HepG2 (cell line): ENCODE measurements at regions not wholly inside any gene's neighbourhood (a gene's known extent, or its start where the extent isn't known, plus 50 kb on each side); places are given as distances from the start of the nearest gene placed in this dataset.

ENCODE experiments used
- ATAC-seq: fragments of 200-7000 bp; cut with Tn5 transposase; 3 replicates; pipeline ENCODE4 v1.9.1; 2020; ENCODE audit warnings: mild to moderate bottlenecking, moderate library complexity
- BruUV-seq: library from RNA; stranded (reverse); fragments of 400-500 nt; replicated peaks from 2 replicates; lab custom pipeline; 2021; lab: Mats Ljungman, UMichigan
- CTCF ChIA-PET: fragments of 300-600 bp; formaldehyde crosslinking; extraction: SDS; loops from one replicate; lab custom pipeline; 2021; ENCODE audit warnings: low total read pairs, inconsistent platforms, low intra/inter-chr PET ratio; lab: Yijun Ruan, JAX
- POLR2A ChIA-PET: fragments of 350-600 bp; sonication (Branson Sonifier 250); formaldehyde crosslinking; loops from one replicate; lab custom pipeline; 2020; ENCODE audit warnings: antibody characterized with exemption, inconsistent platforms; lab: Yijun Ruan, JAX
- DNase-seq: peaks from one replicate; pipeline ENCODE4 v3.0.0-alpha.2; 2015; ENCODE audit warnings: low spot score
- FAIRE-seq: peaks from 3 replicates; lab custom pipeline; 2011; peaks lifted over from hg19 to GRCh38; lab: Jason Lieb, UNC
- H2AFZ ChIP-seq: one replicate; pipeline ENCODE4 v1.6.1; 2011; ENCODE audit warnings: low read length, inconsistent platforms
- H3K27ac ChIP-seq: fragments of 300-600 bp; 3 replicates; pipeline ENCODE4 v1.8.0; 2011; ENCODE audit warnings: mixed run types, mild to moderate bottlenecking, mixed read lengths, low read length, inconsistent platforms; ENCODE audit not compliant: insufficient read depth; ENCODE audit errors: extremely low read length
- H3K27me3 ChIP-seq, 2 experiments: fragments of 200-600 bp in 1 of 2; 2 replicates in 1 of 2; 3 replicates in 1 of 2; pipeline versions ENCODE4 v1.6.0 to v1.8.0; 2011; ENCODE audit warnings: low read length in 2 of 2, mild to moderate bottlenecking in 2 of 2, moderate library complexity in 2 of 2, inconsistent platforms in 1 of 2; ENCODE audit not compliant: insufficient read depth in 2 of 2, control insufficient read depth in 1 of 2
- H3K36me3 ChIP-seq, 2 experiments: fragments of 200-600 bp in 1 of 2; replicated peaks in 1 of 2; 2 replicates in 1 of 2; 3 replicates in 1 of 2; pipeline versions ENCODE4 v1.5.1 to v1.8.0; 2011; ENCODE audit warnings: low read length in 2 of 2, inconsistent platforms in 1 of 2; ENCODE audit not compliant: insufficient read depth in 2 of 2, control insufficient read depth in 1 of 2
- H3K4me1 ChIP-seq: 2 replicates; pipeline ENCODE4 v1.5.1; 2012; ENCODE audit warnings: low read length, inconsistent platforms; ENCODE audit not compliant: insufficient read depth
- H3K4me2 ChIP-seq: 2 replicates; pipeline ENCODE4 v1.6.0; 2011; ENCODE audit warnings: low read depth, low read length, inconsistent platforms
- H3K4me3 ChIP-seq, 3 experiments: fragments of 200-600 bp in 1 of 3; sonication (generic), shearing (Covaris generic) in 1 of 3; replicated peaks in 1 of 3; 2 replicates each; pipeline ENCODE4 v1.5.1; 2011 to 2016; ENCODE audit warnings: low read length in 3 of 3, inconsistent platforms in 2 of 3, low read depth in 2 of 3, mild to moderate bottlenecking in 2 of 3, control low read depth in 1 of 3, mixed read lengths in 1 of 3; ENCODE audit not compliant: insufficient read depth in 1 of 3
- H3K79me2 ChIP-seq: one replicate; pipeline ENCODE4 v1.6.1; 2011; ENCODE audit warnings: low read length, inconsistent platforms; ENCODE audit not compliant: insufficient read depth
- H3K9ac ChIP-seq: 2 replicates; pipeline ENCODE4 v1.6.0; 2011; ENCODE audit warnings: mild to moderate bottlenecking, low read depth, low read length, inconsistent platforms; ENCODE audit not compliant: insufficient read depth
- H3K9me3 ChIP-seq: 2 replicates; pipeline ENCODE4 v1.5.1; 2012; ENCODE audit warnings: mild to moderate bottlenecking, low read length
- H4K20me1 ChIP-seq: 2 replicates; pipeline ENCODE4 v1.6.0; 2011; ENCODE audit warnings: inconsistent platforms, mild to moderate bottlenecking, low read length, moderate library complexity; ENCODE audit not compliant: insufficient read depth
- ADNP ChIP-seq: sonication (generic); formaldehyde crosslinking; IDR thresholded peaks from 2 replicates; pipeline ENCODE4 v1.4.0; 2020; ENCODE audit warnings: missing genetic modification reagents
- HNRNPK ChIP-seq: fragments of 200-400 bp; formaldehyde crosslinking; IDR thresholded peaks from 2 replicates; pipeline ENCODE4 v1.6.1; 2018; ENCODE audit warnings: low read length, low read depth, moderate library complexity, mild to moderate bottlenecking; ENCODE audit not compliant: poor library complexity, severe bottlenecking
- KDM2A ChIP-seq: sonication (generic); formaldehyde crosslinking; IDR thresholded peaks from 2 replicates; pipeline ENCODE4 v1.4.0; 2020; ENCODE audit warnings: low read depth, missing genetic modification reagents, borderline replicate concordance
- MBNL3 ChIP-seq: fragments of 250-450 bp; sonication (Bioruptor Pico); conservative IDR thresholded peaks from 2 replicates; pipeline ENCODE4 v1.8.0; 2022; ENCODE audit warnings: mild to moderate bottlenecking, inconsistent platforms
- NFE2 ChIP-seq: sonication (generic); formaldehyde crosslinking; IDR thresholded peaks from 2 replicates; pipeline ENCODE4 v1.4.0; 2020; ENCODE audit warnings: missing genetic modification reagents
- NR2F1 ChIP-seq, 2 experiments: fragments of 450-650 bp in 1 of 2; formaldehyde crosslinking in 1 of 2; IDR thresholded peaks; 2 replicates each; pipeline versions ENCODE4 v1.5.0 to v1.6.1; 2016 to 2020; ENCODE audit warnings: mild to moderate bottlenecking in 1 of 2, missing compliant biosample characterization in 1 of 2, missing genetic modification reagents in 1 of 2, moderate library complexity in 1 of 2
- POLR2AphosphoS5 ChIP-seq: IDR thresholded peaks from 2 replicates; pipeline ENCODE4 v1.6.1; 2012; ENCODE audit warnings: low read depth, low read length
- RAD21 ChIP-seq: fragments of 450-650 bp; formaldehyde crosslinking; IDR thresholded peaks from 2 replicates; pipeline ENCODE4 v1.5.0; 2020; ENCODE audit warnings: mild to moderate bottlenecking
- SIN3A ChIP-seq: IDR thresholded peaks from 2 replicates; pipeline ENCODE4 v1.6.1; 2011; ENCODE audit warnings: low read depth, mild to moderate bottlenecking, control low read depth, low read length, borderline replicate concordance
- SMARCC2 ChIP-seq: fragments of 450-650 bp; IDR thresholded peaks from 2 replicates; pipeline ENCODE4 v1.6.1; 2017; ENCODE audit warnings: antibody characterized with exemption, mild to moderate bottlenecking
- SNAI1 ChIP-seq: sonication (generic); formaldehyde crosslinking; IDR thresholded peaks from 2 replicates; pipeline ENCODE4 v1.5.0; 2020; ENCODE audit warnings: mild to moderate bottlenecking, missing genetic modification reagents, borderline replicate concordance
- ZNF850 ChIP-seq: sonication (generic); formaldehyde crosslinking; conservative IDR thresholded peaks from 2 replicates; pipeline ENCODE4 v1.9.0; 2021; ENCODE audit warnings: mild to moderate bottlenecking, missing genetic modification reagents
- WGBS: methylation state at CpG from one replicate; pipeline ENCODE4 v1.1.6; 2017; ENCODE audit warnings: low lambda C conversion rate; 5-methylcytosine and 5-hydroxymethylcytosine counted together
- in situ Hi-C: cut with HindIII; loops from 2 replicates; pipeline ENCODE4 v1.10.0; 2017; ENCODE audit warnings: low pct_unique_long_range_greater_than_20kb; ENCODE audit not compliant: extremely low pct_ligation_motif_present
- intact Hi-C: fragments of 100-400 bp; cut with micrococcal nuclease; formaldehyde crosslinking; loops from one replicate; pipeline ENCODE4 v1.10.0; 2022; ENCODE audit not compliant: unreplicated experiment
- TF ChIP-seq, protein P1 (sequence below): sonication (generic); formaldehyde crosslinking; IDR thresholded peaks from 2 replicates; pipeline ENCODE4 v1.8.1; 2023; ENCODE audit warnings: mild to moderate bottlenecking, missing genetic modification reagents, borderline replicate concordance
- TF ChIP-seq, protein P2 (sequence below): sonication (generic); formaldehyde crosslinking; IDR thresholded peaks from 2 replicates; pipeline ENCODE4 v1.5.0; 2020; ENCODE audit warnings: missing genetic modification reagents, mild to moderate bottlenecking, borderline replicate concordance
- TF ChIP-seq, protein P3 (sequence below): IDR thresholded peaks from 2 replicates; pipeline ENCODE4 v1.6.1; 2012; ENCODE audit warnings: low read depth, low read length, improper control_type of control experiment

DNA sequence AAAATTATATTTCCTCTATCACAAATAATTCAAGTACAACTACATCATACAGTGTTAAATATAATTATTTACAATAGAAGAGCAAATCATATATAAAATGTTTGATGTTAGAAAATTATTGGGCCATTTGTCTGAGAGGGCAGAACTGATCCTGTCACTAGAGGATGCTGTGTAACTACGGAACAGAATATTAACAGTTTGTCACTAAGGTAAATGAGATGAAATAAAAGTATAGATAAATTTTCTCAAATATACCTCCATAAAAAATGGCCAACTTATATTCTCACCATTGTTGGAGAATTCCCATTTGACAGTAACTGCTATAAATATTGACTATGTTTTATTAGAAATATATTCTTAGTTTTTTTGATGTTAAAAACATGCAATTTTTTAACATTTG, 1067.4 kb upstream of the DDX18 start:
- no peaks in the 10 kb centered on the region for H3K4me1 ChIP-seq
- 0 out of 2 replicates have a peak, but pooled peaks cover 11% of the 10 kb centered on the region for H3K9me3 ChIP-seq
- no peak for TF ChIP-seq SIN3A
- TF ChIP-seq, protein P1, sequence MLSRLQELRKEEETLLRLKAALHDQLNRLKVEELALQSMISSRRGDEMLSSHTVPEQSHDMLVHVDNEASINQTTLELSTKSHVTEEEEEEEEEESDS (CRISPR knock-in tag), result no peak
- TF ChIP-seq HNRNPK, result no peak
- TF ChIP-seq SNAI1 (CRISPR knock-in tag), result no peak
- TF ChIP-seq, protein P2, sequence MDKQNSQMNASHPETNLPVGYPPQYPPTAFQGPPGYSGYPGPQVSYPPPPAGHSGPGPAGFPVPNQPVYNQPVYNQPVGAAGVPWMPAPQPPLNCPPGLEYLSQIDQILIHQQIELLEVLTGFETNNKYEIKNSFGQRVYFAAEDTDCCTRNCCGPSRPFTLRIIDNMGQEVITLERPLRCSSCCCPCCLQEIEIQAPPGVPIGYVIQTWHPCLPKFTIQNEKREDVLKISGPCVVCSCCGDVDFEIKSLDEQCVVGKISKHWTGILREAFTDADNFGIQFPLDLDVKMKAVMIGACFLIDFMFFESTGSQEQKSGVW (CRISPR knock-in tag), result no peak
- no peak for TF ChIP-seq NR2F1 (CRISPR knock-in tag; IDR thresholded peaks at IDR 0.05)
- TF ChIP-seq POLR2AphosphoS5, result no peak
- no peak for TF ChIP-seq KDM2A
- no peak for TF ChIP-seq SMARCC2
- TF ChIP-seq, protein P3, sequence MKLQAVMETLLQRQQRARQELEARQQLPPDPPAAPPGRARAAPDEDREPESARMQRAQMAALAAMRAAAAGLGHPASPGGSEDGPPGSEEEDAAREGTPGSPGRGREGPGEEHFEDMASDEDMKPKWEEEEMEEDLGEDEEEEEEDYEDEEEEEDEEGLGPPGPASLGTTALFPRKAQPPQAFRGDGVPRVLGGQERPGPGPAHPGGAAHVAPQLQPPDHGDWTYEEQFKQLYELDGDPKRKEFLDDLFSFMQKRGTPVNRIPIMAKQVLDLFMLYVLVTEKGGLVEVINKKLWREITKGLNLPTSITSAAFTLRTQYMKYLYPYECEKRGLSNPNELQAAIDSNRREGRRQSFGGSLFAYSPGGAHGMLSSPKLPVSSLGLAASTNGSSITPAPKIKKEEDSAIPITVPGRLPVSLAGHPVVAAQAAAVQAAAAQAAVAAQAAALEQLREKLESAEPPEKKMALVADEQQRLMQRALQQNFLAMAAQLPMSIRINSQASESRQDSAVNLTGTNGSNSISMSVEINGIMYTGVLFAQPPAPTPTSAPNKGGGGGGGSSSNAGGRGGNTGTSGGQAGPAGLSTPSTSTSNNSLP, result no peak
- no peak for TF ChIP-seq ZNF850 (CRISPR knock-in tag)
- no peak for TF ChIP-seq ADNP (CRISPR knock-in tag)
- TF ChIP-seq MBNL3 (CRISPR knock-in tag), result no peak
- no peak for TF ChIP-seq RAD21 (CRISPR knock-in tag)
- TF ChIP-seq NFE2 (CRISPR knock-in tag), result no peak
- TF ChIP-seq, all 625 proteins: peak for 0
- Histone ChIP-seq H4K20me1 (no peaks in the 10 kb centered on the region), H3K4me3 (no peak overlapping the region), H3K27me3 (no peaks in the 10 kb centered on the region; a peak in 1 of 5 replicates), H3K9ac (no peak overlapping the region), H3K79me2 (no peaks in the 10 kb centered on the region), H3K36me3 (no peaks in the 10 kb centered on the region), H3K4me2 (no peak overlapping the region), H2AFZ (no peak overlapping the region), H3K27ac (no peak overlapping the region)
- 0% methylated on average over 1 of the region's 1 CpG for WGBS
- no TSS peak for BruUV-seq
- CTCF ChIA-PET, result no interaction called here
- intact Hi-C loops (no loop called here), in situ Hi-C loops (no loop called here)
- POLR2A ChIA-PET, result no interaction called here
- FAIRE-seq, result no peak
- no peak for DNase-seq
- no peak for ATAC-seq
